GM18498 (cell line): ENCODE measurements at regions not wholly inside any gene's neighbourhood (a gene's known extent, or its start where the extent isn't known, plus 50 kb on each side); places are given as distances from the start of the nearest gene placed in this dataset.

Source experiments
- ATAC-seq: cut with Tn5 transposase; IDR thresholded peaks from one replicate; pipeline ENCODE4 v1.9.1; 2021; ENCODE audit warnings: mild to moderate bottlenecking, moderate library complexity; ENCODE audit not compliant: unreplicated experiment

DNA sequence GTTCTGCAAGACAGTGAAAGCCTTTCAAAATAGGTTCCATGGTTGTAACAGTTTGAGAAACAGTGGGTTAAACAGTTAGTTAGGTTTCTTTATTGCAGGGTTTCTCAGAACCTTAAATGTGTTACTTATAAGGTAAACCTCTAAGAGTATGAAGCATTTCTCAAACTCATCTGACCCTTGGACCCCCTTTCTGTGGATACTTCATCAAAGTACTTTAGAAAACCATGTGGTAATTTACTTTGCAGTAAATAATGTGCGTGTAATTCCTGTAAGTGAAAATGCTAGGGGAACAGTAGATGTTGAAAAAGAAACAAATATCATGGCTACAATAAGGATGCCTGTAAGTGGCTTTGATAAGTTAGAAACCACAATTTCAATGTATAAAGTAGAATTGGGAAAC, 354.6 kb upstream of the RARB start:
- ATAC-seq = no peak

DNA sequence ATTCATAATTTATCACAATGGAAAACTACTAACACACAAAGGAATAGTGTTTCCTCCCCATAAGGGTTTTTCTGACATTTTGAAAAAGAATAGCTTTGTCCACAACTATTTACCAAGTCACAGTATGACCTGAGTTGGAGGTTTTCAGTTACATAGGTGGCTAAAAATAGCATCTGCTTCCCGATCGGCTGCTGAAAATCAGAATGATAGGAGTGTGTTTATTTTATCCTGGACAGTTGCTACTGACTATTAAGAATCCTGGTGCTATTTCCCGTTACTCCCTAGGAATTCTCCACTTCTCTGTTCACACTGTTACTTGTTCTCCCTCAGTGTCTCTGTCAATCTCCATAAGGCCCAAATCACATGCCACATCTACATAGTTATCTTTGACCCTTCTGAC, 353.9 kb upstream of the RARB start:
- no peak for ATAC-seq

DNA sequence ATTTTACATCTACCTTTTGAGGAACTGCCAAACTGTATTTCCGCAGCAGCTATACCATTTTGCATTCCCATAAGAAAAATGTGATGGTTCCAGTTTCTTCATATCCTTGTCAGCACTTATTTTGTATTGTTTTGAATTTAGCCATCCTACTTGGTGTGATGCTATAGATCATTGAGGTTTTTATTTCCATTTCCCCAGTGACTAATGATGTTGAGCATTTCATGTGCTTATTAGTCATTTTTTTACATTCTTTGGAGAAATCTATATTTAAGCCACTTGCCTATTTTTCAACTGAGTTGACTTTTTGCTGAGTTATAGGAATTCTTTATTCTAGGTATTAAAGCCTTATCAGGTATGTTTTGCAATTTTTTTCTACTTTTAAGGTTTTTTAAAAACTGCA, 347.6 kb upstream of the RARB start:
- ATAC-seq = no peak

DNA sequence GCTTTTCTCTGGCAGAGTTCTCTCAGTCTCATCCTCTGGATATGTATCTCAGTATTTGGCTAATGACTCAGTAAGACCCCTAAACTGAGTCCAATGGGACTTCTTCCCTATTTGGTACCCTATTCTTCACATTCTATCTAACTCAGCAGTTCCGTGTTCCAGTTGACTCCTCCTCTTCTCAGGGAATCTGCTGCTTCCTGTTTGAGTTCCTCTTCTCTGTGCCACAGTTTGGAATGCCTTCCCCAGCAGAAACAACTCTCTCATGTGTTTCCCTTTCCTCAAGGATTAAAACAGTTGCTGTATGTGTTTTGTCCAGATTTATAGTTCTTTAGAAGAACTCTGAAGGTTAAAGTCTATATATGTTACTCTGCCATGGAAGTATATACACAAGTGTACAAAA, 344.0 kb upstream of the RARB start:
- no peak for ATAC-seq

DNA sequence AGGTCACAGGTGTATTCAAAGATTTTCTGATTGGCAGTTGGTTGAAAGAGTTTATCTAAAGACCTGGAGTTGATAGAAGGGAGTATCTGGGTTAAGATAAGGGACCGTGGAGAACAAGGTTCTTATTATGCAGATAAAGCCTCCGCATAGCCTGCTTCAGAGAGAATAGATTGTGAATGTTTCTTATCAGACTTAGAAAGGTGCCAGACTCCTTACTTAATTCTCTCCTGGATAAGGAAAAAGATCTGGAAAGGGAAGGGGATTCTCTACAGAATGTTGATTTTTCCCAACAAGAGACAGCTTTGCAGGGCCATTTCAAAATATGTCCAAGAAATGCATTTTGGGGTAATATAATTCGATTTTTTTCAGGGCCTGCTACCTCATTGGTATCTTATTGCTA, 341.3 kb upstream of the RARB start:
- ATAC-seq = no peak

DNA sequence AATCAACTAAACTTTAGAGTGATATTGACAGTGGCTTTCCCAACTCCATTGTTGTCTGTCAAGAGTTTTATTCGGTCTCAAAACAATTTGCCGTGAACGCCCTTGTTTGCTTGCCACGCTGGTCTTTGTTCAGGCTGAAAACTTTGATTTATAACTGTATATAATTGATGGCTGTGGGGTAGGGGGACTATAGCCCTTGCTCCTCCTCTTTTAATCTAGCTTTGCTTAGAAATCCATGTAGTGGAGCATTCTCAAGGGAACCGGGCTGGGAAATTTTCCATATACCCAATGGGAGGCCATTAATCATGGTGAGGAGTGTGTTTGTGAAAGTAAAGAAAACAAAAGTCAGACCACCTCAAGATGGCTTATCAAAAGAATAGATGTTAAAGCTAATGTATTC, 339.8 kb upstream of the RARB start:
- ATAC-seq = no peak

DNA sequence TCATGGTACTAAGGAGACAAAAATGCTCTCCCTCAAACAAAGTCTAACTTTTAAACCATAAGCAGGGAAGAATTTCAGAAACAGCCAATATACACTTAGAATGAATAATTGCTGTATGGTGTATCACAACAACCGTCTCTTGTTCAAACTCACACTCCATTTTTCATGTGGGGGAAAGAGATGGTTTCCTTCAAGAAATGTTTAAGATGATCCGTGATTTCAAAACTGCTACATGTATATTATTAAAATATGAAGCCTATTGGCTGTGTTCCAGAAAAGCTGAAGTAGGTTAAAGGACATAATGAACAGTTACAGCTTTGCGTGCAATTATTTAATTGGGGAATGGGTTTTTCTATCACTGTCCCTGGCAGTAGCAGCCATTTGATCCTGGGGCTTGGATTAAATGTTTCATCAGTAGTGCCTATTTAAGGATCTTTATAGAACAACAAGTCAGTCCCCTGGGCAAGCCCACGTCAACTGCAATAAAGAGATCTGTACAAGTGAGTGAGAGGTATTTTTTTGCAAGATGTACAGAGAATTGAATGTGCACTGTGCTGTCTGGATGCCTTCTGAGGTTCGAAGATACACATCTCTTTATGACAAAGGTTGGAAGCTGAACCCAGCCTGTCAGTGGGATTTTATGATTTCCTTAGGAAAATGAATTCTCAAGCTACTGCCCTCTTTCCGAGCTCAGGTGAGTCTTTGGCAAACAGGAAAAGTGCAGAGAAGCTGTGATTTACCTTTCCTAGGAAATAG, 337.2 kb upstream of the RARB start:
- no peak for ATAC-seq

DNA sequence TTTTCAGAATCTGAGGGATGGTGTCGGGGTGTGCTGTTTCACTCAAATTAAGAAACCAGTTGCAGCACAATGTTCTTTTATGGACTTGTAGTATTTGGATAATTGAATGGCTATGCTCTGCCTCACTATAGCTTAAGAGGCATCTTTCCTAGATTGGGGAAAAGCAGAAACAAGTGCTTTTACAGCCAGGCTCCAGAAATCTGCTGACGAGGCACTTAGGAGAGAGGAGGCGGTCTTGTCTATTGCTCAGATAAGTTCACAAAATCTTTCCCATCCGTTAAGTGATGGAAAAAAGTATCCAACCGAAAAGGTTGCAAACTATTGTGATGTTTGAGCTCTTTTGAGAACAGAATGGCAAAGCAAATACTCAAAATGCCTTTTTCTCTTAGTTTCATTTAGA, 336.1 kb upstream of the RARB start:
- ATAC-seq = no peak

DNA sequence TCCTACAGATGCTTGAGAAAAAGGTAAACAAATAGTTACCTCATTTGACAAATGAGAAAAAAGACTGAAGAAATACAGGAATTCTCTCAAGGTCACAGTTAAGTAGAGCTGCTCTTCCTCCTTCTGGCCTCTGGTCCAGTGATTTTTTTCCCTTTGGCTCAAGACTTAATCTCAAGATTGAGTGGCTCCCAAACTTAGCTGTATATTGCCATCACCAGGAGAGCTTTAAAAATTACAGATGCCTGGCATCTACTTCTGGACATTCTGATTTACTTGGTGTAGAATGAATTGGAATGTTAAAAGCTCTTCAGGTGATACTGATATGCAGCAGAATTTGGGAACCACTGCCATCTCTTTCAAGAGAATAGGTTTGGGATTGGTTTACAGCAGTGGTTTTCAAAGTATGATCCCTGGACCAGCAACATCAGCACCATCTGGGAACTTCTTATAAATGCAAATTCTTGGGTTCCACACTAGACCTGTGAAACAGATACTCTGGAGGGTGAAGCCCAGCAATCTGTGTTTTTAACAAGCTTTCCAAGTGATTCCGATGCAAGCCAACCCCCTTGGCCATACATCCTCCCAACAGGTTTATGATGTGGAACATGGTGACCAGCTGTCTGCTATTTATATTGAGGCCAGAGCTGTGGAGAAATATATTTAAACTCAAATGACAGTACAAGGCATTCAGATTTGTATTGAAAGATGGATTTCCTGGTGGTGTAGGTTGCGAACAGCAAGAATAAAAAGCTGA, 333.0 kb upstream of the RARB start:
- no peak for ATAC-seq

DNA sequence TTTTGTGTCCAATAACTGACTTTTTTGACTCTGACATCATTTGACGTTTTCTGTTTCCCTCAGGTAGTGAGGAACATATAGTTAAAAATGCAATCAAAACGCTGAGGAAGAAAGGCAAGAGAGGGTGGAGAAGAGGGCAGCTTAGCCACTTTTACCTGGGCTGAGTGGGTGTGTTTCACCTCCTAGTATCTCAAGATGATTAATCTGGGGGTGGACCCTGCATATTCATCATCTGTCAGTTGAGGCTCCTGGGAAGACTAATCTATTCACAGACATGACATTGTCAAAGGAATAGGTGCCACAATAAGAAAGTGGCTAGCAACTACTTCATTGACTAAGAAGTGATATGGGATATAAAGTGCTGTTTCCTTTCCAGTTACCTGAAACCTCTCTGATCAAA, 331.5 kb upstream of the RARB start:
- no peak for ATAC-seq

DNA sequence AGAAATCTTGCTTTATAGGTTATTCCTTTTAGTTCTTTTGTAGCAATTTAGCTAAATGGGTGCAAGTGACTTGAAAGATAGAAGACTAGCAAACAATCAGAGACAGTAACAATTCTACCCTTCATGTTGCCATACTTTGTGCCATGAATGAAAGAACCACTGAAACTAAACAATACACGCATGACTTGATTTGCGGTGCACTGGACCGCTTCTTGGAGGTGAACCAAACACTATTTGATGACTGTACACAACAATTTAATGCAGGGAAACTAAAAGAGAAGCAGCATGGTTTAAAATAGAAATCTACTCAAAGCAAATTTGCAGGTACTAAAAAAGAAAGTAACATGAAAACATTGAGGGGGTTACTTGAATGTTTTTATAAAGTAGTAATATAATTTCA, 331.0 kb upstream of the RARB start:
- ATAC-seq = no peak

DNA sequence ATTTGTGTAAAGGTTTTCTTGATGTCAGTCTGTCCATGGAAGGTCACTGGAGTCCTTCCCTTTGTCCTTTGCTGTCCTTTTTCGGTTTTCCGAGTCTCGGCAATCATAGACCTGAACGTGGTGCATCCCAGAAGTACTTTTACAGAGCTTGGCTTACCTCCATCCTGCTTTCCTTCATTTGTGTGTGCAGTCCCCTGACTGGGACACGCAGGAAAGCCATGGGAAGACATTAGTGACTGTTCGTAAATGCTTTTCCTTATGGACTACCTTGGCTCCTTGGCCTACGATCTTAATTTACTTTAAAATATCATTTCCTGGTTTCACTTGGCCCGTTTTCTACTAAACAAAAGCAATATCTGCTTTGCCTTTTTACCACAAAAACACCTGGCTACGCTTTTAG, 328.4 kb upstream of the RARB start:
- ATAC-seq = no peak

DNA sequence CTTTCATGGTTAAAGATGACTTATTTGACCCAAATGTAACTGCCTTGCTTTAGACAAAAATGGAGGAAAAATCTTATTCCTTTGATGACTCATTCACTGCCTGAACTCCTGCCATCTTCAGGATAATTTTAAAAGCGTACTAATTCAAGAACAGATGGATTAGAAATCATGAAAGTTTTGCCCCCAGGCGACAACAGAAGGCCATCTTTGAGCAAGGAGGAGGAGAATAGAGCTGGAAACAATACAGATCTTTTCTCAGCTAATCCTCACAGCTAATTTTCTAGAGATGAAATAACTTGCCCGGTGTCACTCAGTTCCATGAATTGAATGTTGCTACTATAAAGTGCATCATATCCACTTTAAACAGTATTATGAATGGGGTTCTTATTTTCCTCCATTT, 324.7 kb upstream of the RARB start:
- ATAC-seq = no peak

DNA sequence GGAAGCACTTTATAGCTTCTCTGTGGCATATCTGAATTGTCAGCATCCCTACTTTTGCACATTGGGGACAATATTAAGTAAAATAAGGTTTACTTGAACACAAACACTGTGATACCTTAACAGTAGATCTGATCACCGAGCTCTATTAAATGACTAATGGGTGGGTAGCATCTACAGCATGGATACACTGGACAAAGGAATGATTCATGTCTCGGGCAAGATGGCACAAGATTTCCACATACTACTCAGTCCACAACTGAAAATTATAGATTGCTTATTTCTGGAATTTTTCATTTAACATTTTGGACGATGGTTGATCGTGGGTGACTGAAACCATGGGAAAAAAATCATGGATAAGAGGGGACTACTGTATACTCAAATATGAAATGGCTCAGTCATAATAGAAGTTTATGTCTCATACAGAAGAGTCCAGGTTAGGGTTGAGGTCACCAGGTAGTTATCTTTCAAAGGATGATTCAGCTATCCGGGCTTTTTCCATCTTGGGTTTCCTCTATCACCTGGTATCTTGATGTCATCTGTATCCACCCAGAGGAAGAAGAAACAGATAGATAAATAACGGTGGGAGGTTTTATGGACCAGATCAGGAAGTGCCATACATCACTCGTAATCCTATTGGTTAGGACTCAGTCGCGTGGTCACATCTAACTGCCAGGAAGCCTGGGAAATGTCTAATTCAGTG, 320.0 kb upstream of the RARB start:
- no peak for ATAC-seq

DNA sequence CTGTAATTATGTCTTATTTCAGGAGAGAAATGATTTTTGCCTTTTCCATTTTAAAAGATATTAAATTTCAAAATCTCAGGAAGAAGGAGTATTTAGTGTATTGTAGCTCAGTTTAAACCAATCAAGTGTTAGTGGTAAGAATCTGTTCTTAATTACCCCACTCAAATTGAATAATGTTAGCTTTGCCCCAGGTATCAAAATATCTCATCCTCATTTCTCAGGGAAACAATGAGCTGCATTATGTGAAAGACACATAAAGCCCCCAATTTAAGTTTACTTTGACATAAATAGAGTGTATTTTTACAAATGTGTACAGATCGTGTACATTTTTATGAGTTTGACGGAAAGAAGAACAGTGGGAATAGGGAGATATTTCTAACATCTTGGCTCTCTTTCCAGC, 317.4 kb upstream of the RARB start:
- no peak for ATAC-seq

DNA sequence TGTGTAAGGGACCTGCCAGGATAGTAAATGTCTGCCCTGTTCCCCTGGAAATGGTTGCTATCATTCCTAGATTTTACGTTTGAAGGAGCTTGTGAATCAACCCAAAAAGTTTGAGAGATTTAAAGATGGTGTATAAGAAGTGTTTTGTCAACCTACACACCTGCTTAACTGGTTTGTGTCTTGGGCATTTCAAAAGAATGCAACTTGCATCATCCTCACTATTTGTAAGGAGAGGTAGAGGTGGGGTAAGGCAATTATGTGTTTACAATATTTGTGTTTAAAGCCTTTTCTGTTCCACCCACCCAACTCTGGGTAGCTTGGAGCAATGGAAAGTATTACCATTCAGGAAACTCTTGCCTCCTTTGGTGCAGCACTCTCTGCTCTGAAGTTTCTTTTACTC, 314.2 kb upstream of the RARB start:
- ATAC-seq = no peak

DNA sequence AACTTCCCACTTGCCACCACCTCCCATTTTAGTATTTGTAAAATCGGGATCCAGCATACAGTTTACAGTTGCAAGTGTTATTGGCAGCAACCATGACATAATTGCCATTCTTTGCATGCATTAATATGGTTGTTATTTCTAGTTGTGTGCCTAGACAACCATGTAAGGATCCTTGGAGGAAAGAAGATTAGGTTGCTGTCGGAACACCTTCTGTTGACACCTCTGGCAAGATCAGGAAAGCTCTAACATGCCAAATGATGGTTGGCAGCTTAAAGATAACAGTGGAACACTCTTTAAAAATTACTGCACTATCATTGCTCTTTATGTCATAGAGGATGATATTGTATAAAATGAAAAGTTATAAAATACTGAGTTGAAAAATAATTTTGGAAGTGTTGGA, 313.5 kb upstream of the RARB start:
- no peak for ATAC-seq

DNA sequence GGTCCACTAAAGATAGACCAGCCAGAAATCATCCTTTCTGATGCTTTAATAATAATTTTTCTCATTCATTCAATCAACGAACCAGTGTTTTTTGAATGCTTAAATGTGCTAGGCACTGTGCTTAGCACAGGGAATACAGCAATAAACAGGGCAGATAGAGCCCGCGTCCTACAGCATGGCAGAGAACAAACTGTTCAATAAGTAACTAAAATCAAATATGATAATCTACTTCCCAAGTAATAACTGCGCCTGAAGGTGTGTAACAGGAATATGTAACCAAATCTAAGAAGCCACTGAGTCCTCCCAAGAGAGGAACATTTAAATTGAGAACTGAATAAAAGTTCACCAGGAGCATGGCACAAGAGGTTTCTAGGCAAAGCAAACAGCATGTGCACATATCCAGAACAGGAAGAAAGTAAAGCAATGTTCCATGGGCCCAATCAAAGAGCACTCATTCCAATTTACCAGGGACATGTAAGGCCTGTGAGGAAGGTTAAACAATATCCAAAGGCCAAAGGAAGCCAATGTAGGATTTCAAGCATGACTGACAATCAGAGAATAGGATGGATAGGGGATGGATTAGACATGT, 311.0 kb upstream of the RARB start:
- ATAC-seq = no peak

DNA sequence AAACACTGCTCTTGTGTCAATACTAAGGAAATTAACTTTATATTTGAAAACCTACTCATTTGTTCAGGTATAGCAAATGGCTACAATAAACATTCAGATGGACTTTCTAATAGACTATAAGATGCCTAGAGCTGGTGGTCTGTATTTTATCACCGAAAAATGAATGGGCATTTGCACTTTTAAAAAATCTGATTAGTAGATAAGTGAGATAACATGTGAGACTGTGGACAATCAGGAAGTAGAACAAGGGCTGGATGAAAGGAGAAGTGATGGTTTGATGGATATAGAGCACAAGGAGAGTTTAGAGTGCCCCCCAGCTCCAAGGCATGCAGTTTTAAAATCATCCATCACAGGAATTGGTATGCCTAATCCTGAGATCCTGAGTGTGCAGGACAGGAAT, 308.4 kb upstream of the RARB start:
- no peak for ATAC-seq

DNA sequence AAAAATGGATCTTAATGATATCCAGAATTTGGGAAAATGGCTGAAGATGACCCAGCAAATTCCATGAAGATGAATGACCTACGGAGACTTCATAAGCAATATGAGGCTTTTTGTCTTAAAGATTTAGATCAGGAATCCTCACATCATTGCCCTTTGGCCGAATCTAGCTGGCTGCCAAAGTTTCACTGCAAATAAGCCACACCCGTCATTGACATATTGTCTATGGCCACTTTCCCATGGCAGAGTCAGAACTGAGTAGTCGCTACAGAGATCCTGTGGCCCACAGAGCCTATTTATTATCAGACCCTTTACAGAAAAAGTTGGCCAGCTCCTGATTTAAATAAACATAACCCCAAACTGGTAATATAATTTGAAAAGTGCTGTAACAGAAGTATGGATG, 307.4 kb upstream of the RARB start:
- ATAC-seq = no peak

DNA sequence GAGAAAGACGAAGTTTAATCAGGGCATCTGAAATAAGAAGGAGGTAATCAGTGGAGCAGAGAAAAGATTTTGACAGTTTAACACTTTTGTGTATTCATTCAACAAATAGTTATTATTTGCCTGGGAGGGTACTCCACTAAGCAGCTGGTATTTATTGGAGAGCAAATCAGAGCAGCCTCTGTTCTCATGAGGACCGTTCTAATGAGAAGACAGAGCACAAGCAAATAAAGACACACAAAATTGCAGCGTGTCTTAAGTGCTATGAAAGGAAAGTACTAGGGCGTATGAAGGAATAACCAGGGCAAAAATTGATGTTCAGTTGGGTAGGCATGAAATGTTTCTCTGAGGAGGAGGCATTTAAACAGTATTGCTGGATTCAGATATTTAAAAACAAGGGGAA, 302.9 kb upstream of the RARB start:
- no peak for ATAC-seq

DNA sequence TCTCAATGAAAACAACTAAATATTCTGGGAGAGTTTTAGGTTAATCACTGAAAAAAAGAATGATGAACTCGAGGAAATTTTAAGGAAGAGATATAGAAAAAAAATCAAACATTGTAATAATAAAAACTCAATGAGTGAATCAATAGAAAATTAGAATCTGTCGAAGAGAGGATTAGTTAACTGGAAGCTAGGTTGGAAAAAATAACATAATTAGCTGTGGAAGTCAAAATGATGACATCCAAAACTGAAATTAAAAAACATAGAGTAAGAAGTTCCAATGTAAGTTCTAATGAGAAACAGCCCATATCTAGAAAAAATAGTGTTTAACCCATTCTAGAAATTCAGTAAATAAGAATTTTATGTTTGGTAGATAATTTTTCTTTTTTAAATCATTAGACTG, 299.3 kb upstream of the RARB start:
- no peak for ATAC-seq
